Hematopoietic multipotent progenitor cell treated with erythropoietin and hydrocortisone succinate and interleukin-3 and kit ligand, for 6 days (in vitro differentiated cells): ENCODE measurements at regions not wholly inside any gene's neighbourhood (a gene's known extent, or its start where the extent isn't known, plus 50 kb on each side); places are given as distances from the start of the nearest gene placed in this dataset.
"Not testable (repeated sequence)": the region's sequence is repeated elsewhere in the genome, so short reads cannot be mapped to it uniquely, and the experiment has no call there.

Experiments
- DNase-seq: peaks from one replicate; pipeline ENCODE4 v3.0.0-alpha.2; 2015

- DNase-seq, result no peak
These were observed 84.1 kb upstream of the MED13L start for GRCh38 chr12:116361414-116362223.

DNA sequence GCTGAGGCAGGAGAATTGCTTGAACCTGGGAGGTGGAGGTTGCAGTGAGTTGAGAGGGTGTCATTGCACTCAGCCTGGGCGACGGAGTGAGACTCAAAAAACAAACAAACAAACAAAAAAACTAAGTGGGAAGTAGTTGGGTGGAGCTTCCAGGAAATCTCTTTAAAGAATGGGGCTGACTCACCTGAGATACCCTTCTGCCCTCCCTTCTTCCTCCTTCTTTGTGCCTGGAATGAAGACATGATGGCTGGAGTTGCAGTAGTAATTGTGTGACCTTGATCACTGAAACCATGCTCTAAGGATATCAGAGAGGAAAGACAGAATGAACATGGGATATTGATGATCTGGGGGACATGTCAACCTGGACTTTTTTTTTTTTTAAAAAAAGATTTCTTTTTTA, 87.6 kb upstream of the MED13L start:
- no peak for DNase-seq

- DNase-seq, result no peak
These were observed 88.3 kb upstream of the MED13L start for GRCh38 chr12:116365606-116366455.

- no peak for DNase-seq
These were observed 88.9 kb upstream of the MED13L start for GRCh38 chr12:116366456-116366776.

- no peak for DNase-seq
These were observed 89.3 kb upstream of the MED13L start for GRCh38 chr12:116366824-116367223.

DNA sequence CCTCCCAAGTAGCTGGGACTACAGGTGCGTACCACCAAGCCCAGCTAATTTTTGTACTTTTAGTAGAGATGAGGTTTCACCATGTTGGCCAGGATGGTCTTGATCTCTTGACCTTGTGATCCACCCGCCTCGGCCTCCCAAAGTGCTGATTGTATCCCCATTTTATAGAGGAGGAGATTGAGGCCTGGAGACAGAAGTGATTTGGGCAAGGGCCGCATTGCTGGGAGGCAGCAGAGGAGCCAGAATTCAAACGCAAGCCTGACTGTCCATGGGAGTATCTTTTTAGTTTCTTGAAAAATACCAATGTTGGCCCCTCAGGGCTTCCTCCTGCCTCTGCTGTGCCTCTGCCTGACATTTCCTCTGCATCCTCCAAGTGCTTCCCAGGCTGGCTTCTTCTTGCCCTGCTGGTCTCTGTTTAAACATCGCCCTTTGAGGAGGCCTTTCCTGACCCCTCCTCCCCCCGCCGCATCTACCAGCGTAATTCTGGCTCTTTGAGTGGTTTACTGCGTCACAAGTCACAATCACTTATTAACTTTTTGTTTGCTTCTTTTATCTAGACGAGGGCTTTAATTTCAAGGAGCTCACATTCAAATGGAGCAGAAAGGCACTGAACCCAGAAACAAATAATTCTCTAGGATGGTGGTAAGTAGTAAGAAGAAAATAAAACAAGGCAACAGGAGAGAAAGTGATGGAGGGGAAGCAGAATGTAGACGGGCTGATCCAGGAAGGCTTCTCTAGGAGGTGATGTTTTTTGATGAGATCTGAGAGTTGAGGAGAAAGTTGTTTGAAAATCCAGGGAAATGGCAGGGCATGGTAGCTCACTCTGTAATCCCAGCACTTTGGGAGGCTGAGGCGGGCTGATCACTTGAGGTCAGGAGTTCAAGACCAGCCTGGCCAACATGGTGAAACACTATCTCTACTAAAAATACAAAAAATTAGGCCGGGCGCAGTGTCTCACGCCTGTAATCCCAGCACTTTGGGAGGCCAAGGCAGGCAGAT, 91.0 kb upstream of the MED13L start:
- no peak for DNase-seq

DNA sequence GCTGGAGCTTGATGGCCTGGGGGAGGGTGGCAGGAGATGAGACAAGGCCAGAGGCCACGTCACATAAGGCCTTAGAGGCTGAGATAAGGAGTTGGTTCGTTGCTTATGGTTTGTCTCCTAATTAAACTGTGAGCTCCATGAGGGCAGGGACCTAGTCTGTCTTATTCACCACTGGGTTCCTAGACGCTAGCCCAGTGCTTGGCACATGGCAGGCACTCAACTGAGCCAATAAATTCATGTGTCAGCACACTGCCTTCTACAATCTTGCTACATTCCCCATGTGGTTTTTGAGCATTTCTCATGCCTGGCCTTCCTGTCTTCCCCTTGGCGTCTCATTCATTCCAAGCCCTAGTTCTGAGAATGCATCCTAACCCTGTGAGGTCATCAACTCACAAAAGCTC, 92.5 kb upstream of the MED13L start:
- DNase-seq, result no peak

GRCh38 chr12:116370886-116371580, 93.5 kb upstream of the MED13L start:
- DNase-seq, result no peak

GRCh38 chr12:116372815-116373214, 95.3 kb upstream of the MED13L start:
- no peak for DNase-seq

DNA sequence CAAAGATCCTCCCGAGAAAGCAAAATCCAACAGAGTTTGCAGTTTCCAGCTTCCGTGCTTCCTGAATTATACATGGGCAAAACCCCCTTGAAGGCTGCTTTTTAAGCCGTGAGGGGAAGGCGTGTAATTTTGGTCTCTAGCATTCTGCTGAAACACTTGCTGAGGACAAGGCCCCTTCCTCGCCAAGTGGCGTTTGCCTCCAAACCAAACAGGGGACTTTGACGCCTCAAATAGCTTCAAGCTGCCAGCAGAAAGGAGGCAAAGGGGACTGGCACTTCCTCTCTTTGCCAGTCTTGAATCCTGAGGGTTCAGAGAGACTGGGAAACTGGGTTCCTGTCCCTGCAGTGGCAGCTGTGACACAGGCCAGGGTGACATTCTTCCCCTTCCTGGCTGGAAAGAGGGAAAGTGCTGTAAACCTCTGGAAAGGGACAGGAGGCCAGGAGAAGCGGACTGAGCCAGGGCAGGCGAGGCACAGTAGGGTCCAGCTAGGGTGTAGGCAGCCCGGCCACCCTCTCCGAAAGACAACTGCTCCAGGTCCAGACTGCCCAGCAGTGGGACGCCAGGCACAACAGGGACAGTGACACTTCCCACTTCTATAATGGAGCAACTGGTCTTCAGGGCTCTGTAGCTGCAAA, 96.2 kb upstream of the MED13L start:
- DNase-seq, result no peak

DNA sequence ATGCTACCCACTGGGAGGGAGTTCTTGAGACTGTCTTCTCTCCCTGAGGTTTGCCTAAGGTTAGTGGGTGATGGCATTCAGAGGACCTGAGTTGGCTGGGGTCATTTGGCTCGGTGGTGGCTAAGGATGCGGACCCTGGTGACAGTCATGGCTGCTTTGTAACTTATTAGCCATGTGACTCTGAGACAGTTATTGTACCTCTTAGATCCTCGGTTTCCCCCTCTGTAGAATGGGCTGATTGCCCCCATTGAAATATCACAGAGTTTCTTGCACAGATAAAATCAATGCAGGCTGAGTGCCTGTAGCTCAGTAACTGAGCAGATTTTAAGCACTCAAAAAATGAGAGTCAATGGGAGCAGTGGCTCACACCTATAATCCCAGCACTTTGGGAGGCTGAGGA, 96.7 kb upstream of the MED13L start:
- no peak for DNase-seq

DNA sequence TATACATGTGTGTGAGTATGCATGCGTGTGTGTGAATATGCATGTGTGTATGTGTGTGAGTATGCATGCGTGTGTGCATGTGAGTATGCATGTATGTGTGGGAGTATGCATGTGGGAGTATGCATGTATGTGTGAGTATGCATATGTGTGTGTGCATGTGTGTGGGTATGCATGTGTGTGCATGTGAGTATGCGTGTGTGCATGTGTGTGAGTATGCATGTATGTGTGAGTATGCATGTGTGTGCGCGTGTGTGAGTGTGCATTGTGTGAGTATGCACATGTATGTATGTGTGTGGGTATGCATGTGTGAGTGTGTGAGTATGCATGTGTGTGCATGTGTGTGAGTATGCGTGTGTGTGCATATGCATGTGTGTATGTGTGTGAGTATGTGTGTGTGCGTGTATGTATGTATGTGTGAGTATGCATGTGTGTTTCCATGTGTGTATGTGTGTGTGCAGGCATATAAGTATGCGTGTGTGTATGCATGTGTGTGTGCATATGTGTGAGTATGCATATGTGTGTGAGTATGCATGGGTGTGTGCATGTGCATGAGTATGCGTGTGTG, 97.9 kb upstream of the MED13L start:
- no peak for DNase-seq

- DNase-seq, result no peak
These were observed 99.1 kb upstream of the MED13L start for GRCh38 chr12:116376354-116377193.

DNA sequence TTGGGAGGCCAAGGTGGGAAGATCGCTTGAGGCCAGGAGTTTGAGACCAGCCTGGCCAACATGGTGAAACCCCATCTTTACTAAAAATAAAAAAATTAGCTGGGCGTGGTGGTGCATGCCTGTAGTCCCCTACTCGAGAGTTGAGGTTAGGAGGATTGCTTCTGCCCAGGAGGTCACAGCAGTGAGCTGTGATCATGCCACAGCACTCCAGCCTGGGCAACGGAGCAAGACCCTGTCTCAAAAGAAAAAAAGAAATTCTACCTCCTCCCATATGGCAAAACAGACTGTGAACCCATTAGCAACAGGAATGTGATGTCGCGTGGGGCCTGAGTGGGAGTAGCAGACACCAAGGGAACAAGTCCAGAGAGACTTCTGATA, 99.7 kb upstream of the MED13L start:
- DNase-seq, result not testable (repeated sequence)

DNA sequence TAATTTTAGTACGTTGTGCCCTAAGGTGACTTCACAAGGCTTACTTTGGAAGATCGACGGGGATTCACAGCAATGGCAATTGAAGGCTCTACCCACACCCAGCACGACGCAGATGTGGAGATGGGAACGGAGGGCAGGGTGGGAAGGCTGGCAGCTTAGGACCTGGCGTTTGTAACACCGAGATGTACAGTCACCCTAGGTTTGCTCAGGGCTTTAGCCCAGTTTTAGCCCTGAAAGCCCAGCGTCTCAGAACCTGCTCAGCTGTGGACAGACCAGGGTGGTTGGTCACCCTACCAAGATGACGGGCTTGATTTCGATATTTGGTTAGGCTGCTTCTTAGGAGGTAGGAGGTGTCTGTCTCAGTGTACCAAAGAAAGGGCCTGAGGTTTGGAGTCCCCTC, 100.5 kb upstream of the MED13L start:
- no peak for DNase-seq

- no peak for DNase-seq
These were observed 102.6 kb upstream of the MED13L start for GRCh38 chr12:116380108-116380507.

DNA sequence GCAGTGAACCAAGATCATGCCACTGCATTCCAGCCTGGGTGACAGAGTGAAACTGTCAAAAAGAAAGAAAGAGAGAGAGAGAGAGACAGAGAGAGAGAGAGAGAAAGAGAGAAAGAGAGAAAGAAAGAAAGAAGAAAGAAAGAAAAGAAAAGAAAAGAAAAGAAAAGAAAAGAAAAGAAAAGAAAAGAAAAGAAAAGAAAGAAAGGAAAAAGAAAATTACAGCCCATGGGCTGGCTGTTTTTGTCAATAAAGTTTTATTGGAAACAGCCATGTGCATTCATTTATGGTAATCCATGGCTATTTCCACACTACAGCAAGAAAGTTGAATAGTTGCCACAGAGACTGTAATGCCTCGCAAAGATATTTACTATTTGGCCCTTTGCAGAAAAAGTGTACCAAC, 103.2 kb upstream of the MED13L start:
- DNase-seq, result not testable (repeated sequence)

DNA sequence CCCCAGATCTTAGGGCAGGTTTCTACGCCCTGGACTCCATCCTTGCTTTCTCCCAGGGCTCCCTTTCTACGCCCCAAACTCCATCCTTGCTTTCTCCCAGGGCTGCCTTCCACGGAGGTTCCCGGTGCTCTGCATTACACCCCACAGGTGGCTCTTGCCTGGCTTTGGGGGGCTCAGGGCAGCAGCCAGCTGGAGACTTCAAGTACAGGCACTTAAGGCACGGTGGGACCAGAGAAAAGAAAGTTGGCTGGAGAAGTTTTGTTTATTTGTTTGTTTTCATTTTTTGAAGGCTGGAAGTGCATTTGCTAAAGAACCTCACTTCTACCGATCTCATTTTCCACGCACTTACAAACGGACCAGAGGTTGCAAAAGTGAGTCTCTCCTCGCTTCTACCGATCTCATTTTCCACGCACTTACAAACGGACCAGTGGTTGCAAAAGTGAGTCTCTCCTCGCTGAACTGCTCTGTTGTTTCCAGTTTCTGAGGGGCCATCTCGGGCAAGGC, 103.8 kb upstream of the MED13L start:
- DNase-seq, result no peak

- no peak for DNase-seq
These were observed 104.5 kb upstream of the MED13L start for GRCh38 chr12:116381744-116382685.
